Neural cell (in vitro differentiated cells): ENCODE measurements at regions not wholly inside any gene's neighbourhood (a gene's known extent, or its start where the extent isn't known, plus 50 kb on each side); places are given as distances from the start of the nearest gene placed in this dataset.

ENCODE experiments used
- EP300 ChIP-seq: fragments of 450-650 bp; conservative IDR thresholded peaks from 2 replicates; pipeline ENCODE4 v1.6.1; 2014; ENCODE audit warnings: antibody characterized with exemption, mild to moderate bottlenecking, moderate library complexity; ENCODE audit not compliant: poor library complexity, severe bottlenecking
- EZH2 ChIP-seq: fragments of 200-600, 300-800 bp; shearing (Covaris generic), sonication (generic); IDR thresholded peaks from 2 replicates; pipeline ENCODE4 v1.6.1; 2014; ENCODE audit warnings: antibody characterized with exemption, low read length, borderline replicate concordance, mild to moderate bottlenecking; ENCODE audit not compliant: insufficient read depth, poor library complexity, severe bottlenecking
- POLR2AphosphoS5 ChIP-seq: IDR thresholded peaks from 2 replicates; pipeline ENCODE4 v1.6.1; 2012
- RAD21 ChIP-seq: fragments of 450-650 bp; conservative IDR thresholded peaks from 2 replicates; pipeline ENCODE4 v1.6.1; 2014; ENCODE audit warnings: antibody characterized with exemption, mild to moderate bottlenecking, moderate library complexity
- REST ChIP-seq: IDR thresholded peaks from 2 replicates; pipeline ENCODE4 v1.6.1; 2012; ENCODE audit warnings: borderline replicate concordance
- SMC3 ChIP-seq: fragments of 450-650 bp; conservative IDR thresholded peaks from 2 replicates; pipeline ENCODE4 v1.6.1; 2014; ENCODE audit warnings: antibody characterized with exemption, mild to moderate bottlenecking, moderate library complexity; ENCODE audit not compliant: poor library complexity
- TAF1 ChIP-seq: IDR thresholded peaks from 2 replicates; pipeline ENCODE4 v1.6.1; 2012; ENCODE audit warnings: low read depth
- TF ChIP-seq, protein P1 (sequence below): fragments of 450-650 bp; IDR thresholded peaks from 2 replicates; pipeline ENCODE4 v1.5.1; 2014; ENCODE audit warnings: antibody characterized with exemption, mild to moderate bottlenecking, moderate library complexity; ENCODE audit not compliant: poor library complexity, severe bottlenecking

DNA sequence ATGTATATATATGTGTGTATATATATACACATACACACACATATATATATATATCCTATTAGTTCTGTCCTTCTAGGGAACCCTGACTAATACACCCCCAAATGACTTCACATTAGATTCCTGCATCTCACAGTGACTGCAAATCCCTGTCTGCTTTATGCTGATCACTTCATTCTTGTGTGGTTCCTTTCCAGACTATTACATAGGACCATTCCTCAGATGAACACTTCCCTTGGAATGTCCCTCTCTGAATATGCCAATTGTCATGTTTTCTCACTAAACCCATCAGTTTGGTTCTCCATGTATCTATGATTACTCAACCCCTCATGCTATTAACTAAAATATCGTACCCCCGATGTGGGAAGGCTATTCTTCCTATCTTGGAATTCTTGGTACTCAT, 605.2 kb upstream of the NR3C2 start:
- no peak for TF ChIP-seq EZH2
- no peak for TF ChIP-seq REST
- TF ChIP-seq, protein P1, sequence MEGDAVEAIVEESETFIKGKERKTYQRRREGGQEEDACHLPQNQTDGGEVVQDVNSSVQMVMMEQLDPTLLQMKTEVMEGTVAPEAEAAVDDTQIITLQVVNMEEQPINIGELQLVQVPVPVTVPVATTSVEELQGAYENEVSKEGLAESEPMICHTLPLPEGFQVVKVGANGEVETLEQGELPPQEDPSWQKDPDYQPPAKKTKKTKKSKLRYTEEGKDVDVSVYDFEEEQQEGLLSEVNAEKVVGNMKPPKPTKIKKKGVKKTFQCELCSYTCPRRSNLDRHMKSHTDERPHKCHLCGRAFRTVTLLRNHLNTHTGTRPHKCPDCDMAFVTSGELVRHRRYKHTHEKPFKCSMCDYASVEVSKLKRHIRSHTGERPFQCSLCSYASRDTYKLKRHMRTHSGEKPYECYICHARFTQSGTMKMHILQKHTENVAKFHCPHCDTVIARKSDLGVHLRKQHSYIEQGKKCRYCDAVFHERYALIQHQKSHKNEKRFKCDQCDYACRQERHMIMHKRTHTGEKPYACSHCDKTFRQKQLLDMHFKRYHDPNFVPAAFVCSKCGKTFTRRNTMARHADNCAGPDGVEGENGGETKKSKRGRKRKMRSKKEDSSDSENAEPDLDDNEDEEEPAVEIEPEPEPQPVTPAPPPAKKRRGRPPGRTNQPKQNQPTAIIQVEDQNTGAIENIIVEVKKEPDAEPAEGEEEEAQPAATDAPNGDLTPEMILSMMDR = no peak
- no peak for TF ChIP-seq RAD21
- no peak for TF ChIP-seq EP300
- no peak for TF ChIP-seq POLR2AphosphoS5
- no peak for TF ChIP-seq SMC3
- no peak for TF ChIP-seq TAF1
